ENCODE measurements at regions not wholly inside any gene's neighbourhood (a gene's known extent, or its start where the extent isn't known, plus 50 kb on each side); places are given as distances from the start of the nearest gene placed in this dataset.
"Not testable (repeated sequence)": the region's sequence is repeated elsewhere in the genome, so short reads cannot be mapped to it uniquely, and the experiment has no call there.

GRCh38 chr18:67818432-67818831, 301.9 kb upstream of the DSEL start:
- DNase-seq = no peak

- DNase-seq = no peak
Observed at GRCh38 chr18:67815280-67815679, 298.8 kb upstream of the DSEL start.

- no peak for DNase-seq
Observed at GRCh38 chr18:67813380-67814028, 297.0 kb upstream of the DSEL start.

GRCh38 chr18:67805261-67805660, 288.7 kb upstream of the DSEL start:
- no peak for DNase-seq

GRCh38 chr18:67794521-67794920, 278.0 kb upstream of the DSEL start:
- DNase-seq = no peak

GRCh38 chr18:67790527-67790926, 274.0 kb upstream of the DSEL start:
- DNase-seq = no peak

GRCh38 chr18:67789165-67789545, 272.6 kb upstream of the DSEL start:
- no peak for DNase-seq

- DNase-seq = no peak
Observed at GRCh38 chr18:67788310-67789164, 272.0 kb upstream of the DSEL start.

GRCh38 chr18:67783196-67783946, 266.9 kb upstream of the DSEL start:
- DNase-seq = no peak

GRCh38 chr18:67778016-67778415, 261.5 kb upstream of the DSEL start:
- no peak for DNase-seq

- DNase-seq = peak; percentile 61
Observed at GRCh38 chr18:67776929-67777328, 260.4 kb upstream of the DSEL start.

- DNase-seq = no peak
Observed at GRCh38 chr18:67771271-67771670, 254.8 kb upstream of the DSEL start.

GRCh38 chr18:67770520-67770919, 254.0 kb upstream of the DSEL start:
- no peak for DNase-seq

- no peak for DNase-seq
Observed at GRCh38 chr18:67766930-67767329, 250.4 kb upstream of the DSEL start.

GRCh38 chr18:67752211-67752610, 235.7 kb upstream of the DSEL start:
- not testable (repeated sequence) for DNase-seq

- no peak for DNase-seq
Observed at GRCh38 chr18:67742954-67743353, 226.4 kb upstream of the DSEL start.

- DNase-seq = no peak
Observed at GRCh38 chr18:67742525-67742924, 226.0 kb upstream of the DSEL start.

GRCh38 chr18:67735506-67735905, 219.0 kb upstream of the DSEL start:
- no peak for DNase-seq

GRCh38 chr18:67733088-67733487, 216.6 kb upstream of the DSEL start:
- no peak for DNase-seq

GRCh38 chr18:67731851-67732250, 215.3 kb upstream of the DSEL start:
- DNase-seq = no peak

- DNase-seq = no peak
Observed at GRCh38 chr18:67730886-67731285, 214.4 kb upstream of the DSEL start.

- no peak for DNase-seq
Observed at GRCh38 chr18:67728364-67728763, 211.8 kb upstream of the DSEL start.

GRCh38 chr18:67726882-67727281, 210.4 kb upstream of the DSEL start:
- no peak for DNase-seq

- DNase-seq = no peak
Observed at GRCh38 chr18:67717800-67718199, 201.3 kb upstream of the DSEL start.
